GM21786 (cell line): ENCODE measurements at regions not wholly inside any gene's neighbourhood (a gene's known extent, or its start where the extent isn't known, plus 50 kb on each side); places are given as distances from the start of the nearest gene placed in this dataset.
"Not testable (repeated sequence)": the region's sequence is repeated elsewhere in the genome, so short reads cannot be mapped to it uniquely, and the experiment has no call there.

Experiments
- ATAC-seq: cut with Tn5 transposase; IDR thresholded peaks from one replicate; pipeline ENCODE4 v1.9.1; 2021; ENCODE audit not compliant: unreplicated experiment

- ATAC-seq = no peak
Observed at GRCh38 chr1:187790724-187791123, 962.0 kb downstream of the PLA2G4A start.

- no peak for ATAC-seq
Observed at GRCh38 chr1:187794561-187794960, 965.8 kb downstream of the PLA2G4A start.

DNA sequence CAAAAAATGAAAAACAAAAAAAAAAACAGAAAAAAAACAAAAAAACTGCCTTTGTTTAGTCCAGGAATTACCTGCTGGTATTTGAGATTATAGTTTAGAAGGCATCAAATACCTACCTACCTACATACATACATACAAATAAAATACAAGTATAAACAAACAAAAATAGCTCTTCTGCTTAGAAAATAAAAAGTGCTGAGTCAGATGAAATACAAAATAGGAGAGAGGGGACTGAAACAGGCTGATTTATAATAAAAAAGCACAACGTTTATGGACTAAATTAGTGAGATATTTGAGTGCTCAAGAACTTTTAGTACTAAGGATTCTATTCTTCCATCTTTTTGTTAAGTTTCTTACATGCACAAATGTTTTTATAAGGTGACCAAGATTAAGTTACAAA is 980.8 kb downstream of the PLA2G4A start:
- ATAC-seq = no peak

DNA sequence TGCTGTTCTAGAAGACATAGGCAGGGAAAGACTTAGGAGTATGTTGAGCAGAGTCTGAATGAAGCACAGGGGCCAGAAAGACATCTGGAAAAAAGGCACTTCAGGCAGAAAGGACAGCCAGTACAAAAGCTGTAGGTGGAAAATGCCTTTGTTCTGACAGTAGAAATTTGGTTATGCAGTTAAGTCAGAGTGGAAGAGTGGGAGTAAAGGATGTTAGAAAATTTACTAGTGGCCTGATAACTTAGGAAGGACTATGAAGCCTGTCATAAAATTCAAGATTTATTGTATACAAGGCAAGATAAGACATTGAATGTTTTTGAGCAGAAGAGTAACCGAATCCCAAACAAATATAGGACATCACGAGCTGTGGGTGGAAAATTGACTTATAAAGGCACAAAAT is 987.9 kb downstream of the PLA2G4A start:
- ATAC-seq = no peak

- no peak for ATAC-seq
Observed at GRCh38 chr1:187817782-187818181, 989.0 kb downstream of the PLA2G4A start.

DNA sequence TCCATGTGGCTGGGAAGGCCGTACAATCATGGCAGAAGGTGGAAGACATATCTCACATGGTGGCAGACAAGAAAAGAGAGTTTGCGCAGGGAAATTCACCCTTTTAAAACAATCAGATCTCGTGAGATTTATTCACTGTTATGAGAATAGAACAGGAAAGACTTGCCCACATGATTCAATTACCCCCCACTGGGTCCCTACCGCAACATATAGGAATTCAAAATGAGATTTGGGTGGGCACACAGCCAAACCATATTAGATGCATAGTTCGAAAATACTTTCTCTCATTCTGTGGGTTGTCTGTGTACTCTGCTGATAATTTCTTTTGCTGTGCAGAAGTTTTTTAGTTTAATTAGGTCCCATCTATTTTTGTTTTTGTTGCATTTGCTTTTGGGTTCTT is 990.3 kb downstream of the PLA2G4A start:
- no peak for ATAC-seq

DNA sequence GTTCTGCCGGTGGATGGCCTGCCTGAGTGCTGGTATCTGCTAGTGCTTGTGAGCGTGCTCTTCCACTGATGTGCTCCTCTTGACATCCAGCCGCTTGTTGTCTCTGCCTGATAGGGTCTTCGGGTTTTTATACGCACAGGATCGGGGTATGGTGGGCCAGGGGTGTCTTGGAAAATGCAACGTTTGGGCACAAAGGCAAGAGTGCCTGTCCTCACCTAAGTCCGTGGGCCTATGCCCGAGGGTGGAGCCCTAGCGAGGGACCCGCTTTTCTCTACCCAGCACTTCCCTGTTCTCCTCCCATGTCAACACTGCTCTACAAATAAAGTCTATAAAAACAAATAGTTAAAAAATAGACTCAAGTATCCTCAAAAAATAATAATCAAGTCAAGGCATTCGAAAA is 1007.8 kb downstream of the PLA2G4A start:
- no peak for ATAC-seq

DNA sequence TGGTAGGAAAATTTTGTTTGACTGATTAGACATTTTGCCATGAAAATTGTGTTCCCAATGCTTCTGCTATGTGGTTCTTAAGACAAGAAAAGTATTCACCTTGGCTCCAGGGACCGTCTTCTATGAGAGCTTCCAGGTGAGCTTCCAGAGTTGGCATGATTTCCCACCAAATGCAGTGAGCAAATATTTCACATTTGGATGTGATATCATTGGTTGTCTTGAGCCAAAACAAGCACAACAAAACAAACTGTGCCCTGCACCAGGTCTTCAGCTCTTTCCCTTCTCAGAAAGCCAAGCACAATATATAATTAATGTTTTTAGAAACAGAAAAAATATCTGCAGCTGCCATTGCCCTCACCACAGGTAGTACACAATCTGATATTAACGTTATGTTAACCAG is 1009.0 kb downstream of the PLA2G4A start:
- no peak for ATAC-seq

GRCh38 chr1:187838335-187839293 is 1009.9 kb downstream of the PLA2G4A start:
- ATAC-seq = peak; percentile 35

GRCh38 chr1:187839873-187840272 is 1011.1 kb downstream of the PLA2G4A start:
- no peak for ATAC-seq

DNA sequence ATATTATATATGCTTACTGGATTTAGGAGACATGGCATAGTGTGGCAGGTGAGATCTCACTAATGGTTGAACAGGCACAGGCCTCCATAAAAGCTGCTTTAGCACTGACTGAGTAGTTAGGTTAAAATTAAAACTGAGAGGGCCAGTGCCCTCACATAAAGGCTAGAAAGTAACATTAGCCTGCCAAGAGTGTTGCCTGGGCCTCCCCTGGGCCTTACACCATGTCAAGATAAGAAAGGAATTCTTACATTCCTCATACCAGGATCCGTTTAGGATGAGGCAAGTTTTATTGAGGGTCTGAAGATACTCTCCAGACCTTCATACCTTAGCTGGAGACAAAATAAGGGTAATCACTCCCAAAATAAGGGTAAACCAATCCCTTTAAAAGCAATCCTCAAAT is 1011.8 kb downstream of the PLA2G4A start:
- ATAC-seq = no peak

GRCh38 chr1:187842406-187843165 is 1013.8 kb downstream of the PLA2G4A start:
- ATAC-seq = no peak

DNA sequence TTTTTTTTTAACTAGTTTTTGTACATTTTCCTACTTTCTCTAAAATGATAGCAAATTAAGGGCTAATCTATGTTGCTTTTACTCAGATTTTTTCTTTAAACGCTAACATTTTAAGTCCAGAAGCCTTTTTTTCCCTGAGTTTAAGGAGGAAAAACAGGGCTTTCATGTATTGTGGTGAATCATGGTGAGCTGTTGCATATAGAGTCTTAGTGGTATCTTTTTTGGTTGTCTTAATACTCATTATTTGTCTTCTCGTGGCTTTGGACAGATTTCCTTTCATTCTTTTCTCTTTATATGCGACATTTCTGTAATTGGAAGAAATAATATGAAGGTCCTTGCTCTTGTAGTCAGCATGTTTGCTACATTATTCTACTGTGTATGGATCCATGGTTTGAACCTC is 1015.6 kb downstream of the PLA2G4A start:
- ATAC-seq = no peak

DNA sequence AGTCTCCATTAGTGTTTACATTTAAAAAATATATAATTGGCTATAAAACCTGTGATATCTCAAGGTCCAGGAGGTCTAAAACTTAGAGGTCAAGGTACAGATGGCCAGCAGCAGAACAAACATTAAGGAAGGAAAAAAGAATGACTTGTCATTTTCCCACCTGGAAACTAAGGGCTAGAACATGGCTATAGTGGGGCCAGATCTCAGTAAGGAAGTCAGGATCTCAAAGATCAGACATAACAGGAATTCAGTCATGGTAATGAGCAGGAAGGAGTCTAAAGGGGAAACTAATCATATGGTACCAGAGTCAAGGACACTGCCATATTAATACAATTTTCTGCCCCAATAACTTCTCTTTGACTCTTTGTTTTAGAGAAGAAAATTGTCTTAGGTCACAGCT is 1018.8 kb downstream of the PLA2G4A start:
- ATAC-seq = no peak

DNA sequence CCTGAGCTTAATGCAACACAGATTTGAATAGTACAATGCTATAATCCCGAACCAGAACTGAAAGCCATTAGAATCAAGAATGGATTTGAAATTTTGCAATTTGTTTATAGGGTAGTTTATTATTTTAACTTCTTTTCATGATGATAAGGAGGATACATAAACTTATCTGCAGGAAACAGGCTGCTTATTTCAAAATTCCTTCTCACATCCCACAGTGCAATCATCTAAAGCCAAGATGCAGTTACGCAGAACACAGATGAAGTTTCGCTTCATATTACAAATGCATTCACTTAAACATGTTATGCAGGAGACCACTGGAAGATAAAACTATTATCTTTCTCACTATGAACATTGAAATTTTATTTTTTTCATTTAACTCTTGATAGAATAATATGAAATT is 1019.6 kb downstream of the PLA2G4A start:
- ATAC-seq = no peak

GRCh38 chr1:187850146-187850545 is 1021.4 kb downstream of the PLA2G4A start:
- ATAC-seq = not testable (repeated sequence)

DNA sequence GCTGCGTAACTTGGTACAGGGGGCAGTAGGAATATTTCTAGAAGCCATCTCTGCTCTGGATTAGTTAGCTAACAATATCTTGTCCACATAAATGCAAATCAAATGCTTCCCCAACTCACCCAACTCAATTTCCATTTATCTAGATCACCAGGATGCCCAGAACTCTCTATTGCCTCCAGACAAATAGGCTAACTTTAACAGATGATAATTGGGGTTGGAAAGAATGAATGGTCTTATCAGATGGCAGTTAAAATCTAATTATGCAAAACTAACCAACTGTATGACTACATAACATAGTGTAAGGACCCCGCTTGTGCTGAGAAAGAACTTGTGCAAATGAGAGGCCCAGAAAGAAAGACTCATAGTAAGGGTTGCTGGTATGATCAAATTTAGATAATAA is 1024.8 kb downstream of the PLA2G4A start:
- ATAC-seq = no peak

DNA sequence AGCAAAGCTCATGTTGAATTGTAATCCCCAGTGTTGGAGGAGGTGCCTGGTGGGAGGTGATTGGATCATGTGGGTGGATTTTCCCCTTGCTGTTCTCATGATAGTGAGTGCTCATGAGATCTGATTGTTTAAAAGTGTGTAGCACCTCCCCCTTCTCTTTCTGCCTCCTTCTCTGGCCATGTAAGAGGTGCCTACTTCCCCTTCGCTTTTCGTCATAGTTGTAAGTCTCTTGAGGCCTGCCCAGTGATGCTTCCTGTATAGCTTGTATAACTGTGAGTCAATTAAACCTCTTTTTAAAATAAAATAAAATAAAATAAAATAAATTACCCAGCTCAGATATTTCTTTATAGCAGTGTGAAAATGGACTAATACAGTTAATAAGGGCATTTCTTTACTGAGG is 1025.7 kb downstream of the PLA2G4A start:
- ATAC-seq = no peak

DNA sequence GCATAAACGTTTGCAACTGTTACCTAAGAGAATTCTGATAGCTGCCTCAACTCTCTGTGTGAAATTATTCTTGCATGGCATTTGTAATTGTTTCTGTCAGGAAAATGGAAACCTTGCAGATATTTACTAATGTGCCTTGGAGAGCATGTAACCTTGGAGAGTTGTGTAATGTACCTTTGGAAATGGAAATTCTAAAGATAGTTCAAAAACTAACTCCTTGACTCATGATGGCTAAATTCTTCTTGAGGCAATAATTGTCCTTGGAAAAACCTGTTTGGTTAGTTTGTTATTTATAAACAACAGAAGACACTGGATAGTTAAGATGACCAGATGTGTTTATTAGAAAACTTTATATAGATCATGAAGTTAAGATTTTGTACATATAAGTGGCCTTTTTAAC is 1033.8 kb downstream of the PLA2G4A start:
- no peak for ATAC-seq

DNA sequence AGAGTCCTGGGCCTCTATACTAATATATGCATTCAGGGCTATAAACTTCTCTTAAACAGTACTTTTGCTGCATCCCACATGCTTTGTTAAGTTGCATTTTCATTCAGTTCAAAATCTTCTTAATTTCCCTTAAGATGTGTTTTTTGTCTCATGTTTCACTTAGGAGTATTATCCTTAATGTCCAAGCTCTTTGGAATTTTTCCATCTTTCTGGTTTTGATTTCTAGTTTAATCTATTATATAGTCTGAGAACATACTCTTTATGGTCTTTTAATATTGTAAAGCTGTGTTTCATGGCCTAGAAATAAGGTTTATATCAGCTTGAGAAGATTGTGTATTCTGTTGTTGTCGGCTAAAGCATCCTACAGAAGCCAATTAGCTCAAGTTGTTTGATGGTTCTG is 1041.8 kb downstream of the PLA2G4A start:
- ATAC-seq = no peak

GRCh38 chr1:187871177-187871845 is 1042.6 kb downstream of the PLA2G4A start:
- no peak for ATAC-seq

DNA sequence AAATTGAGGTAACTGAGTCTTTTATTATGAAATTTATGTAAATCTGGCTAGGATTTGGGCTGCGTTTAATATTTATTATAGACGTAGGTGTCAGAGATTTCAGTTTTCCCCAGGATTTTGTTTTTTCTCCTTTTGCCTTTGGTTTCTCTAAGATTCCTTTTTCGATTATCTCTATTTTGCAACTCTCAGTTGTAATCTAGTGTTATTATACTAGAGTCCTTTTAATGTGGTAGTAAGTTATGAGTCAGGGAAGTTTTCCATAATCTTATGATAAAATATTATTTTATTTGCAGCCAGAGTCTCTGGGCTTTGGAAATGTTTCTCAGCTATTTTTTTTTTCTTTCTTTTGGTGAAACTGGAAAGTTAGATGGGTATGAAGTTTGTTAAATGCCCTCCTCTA is 1043.8 kb downstream of the PLA2G4A start:
- ATAC-seq = no peak
